Esophagus squamous epithelium (tissue), 4 donors: ENCODE measurements at regions not wholly inside any gene's neighbourhood (a gene's known extent, or its start where the extent isn't known, plus 50 kb on each side); places are given as distances from the start of the nearest gene placed in this dataset.

Source experiments
- POLR2A ChIP-seq, 4 donors: fragments of 450-650 bp; IDR thresholded peaks; one replicate each; pipeline ENCODE4 v1.6.1; 2017; ENCODE audit warnings: antibody characterized with exemption in 4 of 4, mild to moderate bottlenecking in 4 of 4, moderate library complexity in 3 of 4
- TF ChIP-seq, protein P1 (sequence below), 6 experiments: fragments of 450-650 bp in 4 of 6; fragments of 200-600 bp in 2 of 6; sonication (generic) in 2 of 6; IDR thresholded peaks; one replicate each; pipeline ENCODE4 v1.5.1; 2016 to 2019; ENCODE audit warnings: antibody characterized with exemption in 6 of 6, mild to moderate bottlenecking in 4 of 6, moderate library complexity in 4 of 6

DNA sequence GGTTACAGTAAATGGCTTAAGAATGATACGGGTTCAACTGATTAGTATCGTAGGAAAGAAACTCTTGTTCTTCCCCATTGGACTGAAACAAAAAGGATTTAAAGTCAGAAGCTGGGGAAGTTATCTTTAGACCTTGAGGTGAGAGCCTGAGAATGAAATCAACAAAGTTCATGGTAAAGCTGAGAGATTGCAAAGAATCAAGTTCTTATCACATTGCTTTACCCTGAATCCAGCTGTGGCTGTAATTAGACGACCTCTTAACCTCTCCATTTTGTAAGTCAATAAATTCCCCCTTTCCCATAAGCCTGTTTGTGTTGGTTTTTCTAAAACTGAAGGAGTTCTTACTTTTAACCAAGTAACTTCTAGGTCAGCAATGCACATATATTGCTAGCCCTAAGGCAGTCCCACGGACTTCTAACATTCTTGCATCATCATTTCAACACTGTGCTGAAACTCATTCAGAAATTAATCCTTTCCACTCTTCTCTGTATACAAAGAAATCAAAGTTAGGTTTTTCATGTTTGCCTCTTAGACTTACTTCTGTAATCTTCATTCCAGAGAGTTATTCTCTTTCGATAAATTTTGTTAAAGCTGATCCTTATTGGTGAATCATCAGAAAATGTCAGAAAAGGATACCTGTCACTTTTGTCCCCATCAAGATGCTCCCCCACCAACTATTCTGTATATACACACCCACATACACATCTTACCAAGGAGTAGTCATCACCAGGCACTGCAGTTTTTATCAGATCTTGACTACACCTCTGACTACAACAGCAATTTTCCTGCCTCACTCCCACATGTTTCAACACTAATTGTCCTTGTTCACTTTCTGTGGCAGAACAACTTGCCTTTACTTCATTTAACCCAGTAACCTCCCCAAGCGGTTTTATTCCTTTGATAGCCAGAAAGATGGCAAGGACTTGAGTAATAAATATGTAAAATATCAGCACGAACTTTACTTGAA is 77.9 kb upstream of the STK26 start:
- TF ChIP-seq, protein P1, sequence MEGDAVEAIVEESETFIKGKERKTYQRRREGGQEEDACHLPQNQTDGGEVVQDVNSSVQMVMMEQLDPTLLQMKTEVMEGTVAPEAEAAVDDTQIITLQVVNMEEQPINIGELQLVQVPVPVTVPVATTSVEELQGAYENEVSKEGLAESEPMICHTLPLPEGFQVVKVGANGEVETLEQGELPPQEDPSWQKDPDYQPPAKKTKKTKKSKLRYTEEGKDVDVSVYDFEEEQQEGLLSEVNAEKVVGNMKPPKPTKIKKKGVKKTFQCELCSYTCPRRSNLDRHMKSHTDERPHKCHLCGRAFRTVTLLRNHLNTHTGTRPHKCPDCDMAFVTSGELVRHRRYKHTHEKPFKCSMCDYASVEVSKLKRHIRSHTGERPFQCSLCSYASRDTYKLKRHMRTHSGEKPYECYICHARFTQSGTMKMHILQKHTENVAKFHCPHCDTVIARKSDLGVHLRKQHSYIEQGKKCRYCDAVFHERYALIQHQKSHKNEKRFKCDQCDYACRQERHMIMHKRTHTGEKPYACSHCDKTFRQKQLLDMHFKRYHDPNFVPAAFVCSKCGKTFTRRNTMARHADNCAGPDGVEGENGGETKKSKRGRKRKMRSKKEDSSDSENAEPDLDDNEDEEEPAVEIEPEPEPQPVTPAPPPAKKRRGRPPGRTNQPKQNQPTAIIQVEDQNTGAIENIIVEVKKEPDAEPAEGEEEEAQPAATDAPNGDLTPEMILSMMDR (IDR thresholded peaks at IDR 0.05): no peak
- TF ChIP-seq POLR2A (IDR thresholded peaks at IDR 0.05): no peak
